Activated CD4-positive, CD25-positive, alpha-beta regulatory T cell treated with anti-CD3 and anti-CD28 coated beads, Interleukin-2, amount 50 U/mL, for 24 hours (primary cell): ENCODE measurements at regions not wholly inside any gene's neighbourhood (a gene's known extent, or its start where the extent isn't known, plus 50 kb on each side); places are given as distances from the start of the nearest gene placed in this dataset.

Experiments
- ATAC-seq, 2 donors: fragments of 150-1000 bp; cut with Tn5 transposase; one replicate each; pipeline ENCODE4 v1.10.0; 2021; ENCODE audit warnings: mild to moderate bottlenecking in 1 of 2, moderate library complexity in 1 of 2

- ATAC-seq = no peak
Measured at GRCh38 chr2:6556755-6557154, 309.0 kb downstream of the CMPK2 start.

GRCh38 chr2:6557737-6558136 is 308.0 kb downstream of the CMPK2 start:
- ATAC-seq = no peak

- no peak for ATAC-seq
Measured at GRCh38 chr2:6562771-6563170, 302.9 kb downstream of the CMPK2 start.

- no peak for ATAC-seq
Measured at GRCh38 chr2:6564326-6564725, 301.4 kb downstream of the CMPK2 start.

GRCh38 chr2:6574121-6574520 is 291.6 kb downstream of the CMPK2 start:
- no peak for ATAC-seq

GRCh38 chr2:6576302-6576701 is 289.4 kb downstream of the CMPK2 start:
- no peak for ATAC-seq

- ATAC-seq = no peak
Measured at GRCh38 chr2:6577960-6578359, 287.7 kb downstream of the CMPK2 start.

- ATAC-seq = no peak
Measured at GRCh38 chr2:6578416-6578815, 287.3 kb downstream of the CMPK2 start.

- no peak for ATAC-seq
Measured at GRCh38 chr2:6579281-6579680, 286.4 kb downstream of the CMPK2 start.

GRCh38 chr2:6580982-6581381 is 284.7 kb downstream of the CMPK2 start:
- ATAC-seq = no peak

GRCh38 chr2:6589150-6589549 is 276.6 kb downstream of the CMPK2 start:
- no peak for ATAC-seq

GRCh38 chr2:6590442-6590841 is 275.3 kb downstream of the CMPK2 start:
- ATAC-seq = no peak

- ATAC-seq = no peak
Measured at GRCh38 chr2:6602471-6602870, 263.2 kb downstream of the CMPK2 start.

- ATAC-seq = no peak
Measured at GRCh38 chr2:6605836-6606505, 259.7 kb downstream of the CMPK2 start.

GRCh38 chr2:6617794-6618193 is 247.9 kb downstream of the CMPK2 start:
- ATAC-seq = no peak

- no peak for ATAC-seq
Measured at GRCh38 chr2:6618201-6618600, 247.5 kb downstream of the CMPK2 start.

- ATAC-seq = no peak
Measured at GRCh38 chr2:6623746-6624145, 242.0 kb downstream of the CMPK2 start.

GRCh38 chr2:6626401-6627012 is 239.2 kb downstream of the CMPK2 start:
- ATAC-seq = no peak

- ATAC-seq = no peak
Measured at GRCh38 chr2:6627316-6627715, 238.4 kb downstream of the CMPK2 start.

- ATAC-seq = no peak
Measured at GRCh38 chr2:6630209-6630608, 235.5 kb downstream of the CMPK2 start.

- no peak for ATAC-seq
Measured at GRCh38 chr2:6635296-6635695, 230.4 kb downstream of the CMPK2 start.

- no peak for ATAC-seq
Measured at GRCh38 chr2:6637330-6637729, 228.4 kb downstream of the CMPK2 start.

- no peak for ATAC-seq
Measured at GRCh38 chr2:6639929-6640620, 225.6 kb downstream of the CMPK2 start.

GRCh38 chr2:6640621-6641015 is 225.1 kb downstream of the CMPK2 start:
- ATAC-seq = no peak
